HCT116 (cell line): ENCODE measurements at regions not wholly inside any gene's neighbourhood (a gene's known extent, or its start where the extent isn't known, plus 50 kb on each side); places are given as distances from the start of the nearest gene placed in this dataset.
"Not testable (repeated sequence)": the region's sequence is repeated elsewhere in the genome, so short reads cannot be mapped to it uniquely, and the experiment has no call there.

ENCODE experiments used
- ATAC-seq: fragments of 200-7000 bp; cut with Tn5 transposase; 2 replicates; pipeline ENCODE4 v1.9.1; 2020; ENCODE audit warnings: mild to moderate bottlenecking, moderate library complexity
- BruUV-seq: library from RNA; stranded (reverse); fragments of 400-500 nt; replicated peaks from 2 replicates; lab custom pipeline; 2021; lab: Mats Ljungman, UMichigan
- CTCF ChIA-PET: fragments of 300-600 bp; sonication (Branson Sonifier 250); formaldehyde crosslinking; loops from one replicate; lab custom pipeline; 2021; ENCODE audit warnings: antibody characterized with exemption; lab: Charles Lee
- POLR2A ChIA-PET: fragments of 300-600, 350-600 bp; sonication (Branson Sonifier 250); formaldehyde crosslinking; loops from one replicate; lab custom pipeline; 2021; ENCODE audit warnings: antibody characterized with exemption; lab: Charles Lee
- RAD21 ChIA-PET, 2 experiments: fragments of 300-600 bp; sonication (Branson Sonifier 250); formaldehyde crosslinking; loops; one replicate each; lab custom pipeline; 2023; ENCODE audit warnings: low total read pairs in 2 of 2; ENCODE audit not compliant: uncharacterized antibody in 2 of 2, unreplicated experiment in 2 of 2, low non-redundant PET in 1 of 2; lab: Charles Lee
- DNase-seq: peaks from one replicate; pipeline ENCODE4 v3.0.0-alpha.2; 2010; ENCODE audit warnings: low read depth, low spot score
- H2AFZ ChIP-seq: fragments of 200-600 bp; shearing (Covaris generic), sonication (generic); 2 replicates; pipeline ENCODE4 v1.6.1; 2017; ENCODE audit warnings: low read depth, mixed run types, mixed read lengths, antibody characterized with exemption, low read length; ENCODE audit not compliant: poor library complexity, severe bottlenecking
- H3K27ac ChIP-seq: 2 replicates; pipeline ENCODE4 v1.5.1; 2012; ENCODE audit warnings: low read depth, low read length
- H3K27me3 ChIP-seq: fragments of 200-600 bp; sonication (generic); 2 replicates; pipeline ENCODE4 v1.6.1; 2016; ENCODE audit warnings: mixed run types, low read length, mixed read lengths; ENCODE audit not compliant: insufficient read depth
- H3K36me3 ChIP-seq, 2 experiments: fragments of 200-500 bp in 1 of 2; fragments of 200-600 bp in 1 of 2; sonication (Bioruptor generic) in 1 of 2; sonication (generic) in 1 of 2; 2 replicates each; pipeline versions ENCODE4 v1.5.1 to v1.6.1; 2014 to 2016; ENCODE audit warnings: low read length in 2 of 2, inconsistent platforms in 1 of 2, mixed read lengths in 1 of 2, mixed run types in 1 of 2; ENCODE audit not compliant: insufficient read depth in 2 of 2, control insufficient read depth in 1 of 2
- H3K4me1 ChIP-seq, 2 experiments: fragments of 200-600 bp in 1 of 2; sonication (generic) in 1 of 2; 2 replicates each; pipeline versions ENCODE4 v1.5.1 to v1.6.1; 2012 to 2017; ENCODE audit warnings: low read length in 2 of 2, inconsistent platforms in 1 of 2, mild to moderate bottlenecking in 1 of 2, mixed read lengths in 1 of 2, mixed run types in 1 of 2, moderate library complexity in 1 of 2; ENCODE audit not compliant: insufficient read depth in 2 of 2, control insufficient read depth in 1 of 2
- H3K4me2 ChIP-seq: fragments of 200-600 bp; sonication (generic); 2 replicates; pipeline ENCODE4 v1.6.1; 2017; ENCODE audit warnings: mixed run types, low read length, mixed read lengths
- H3K4me3 ChIP-seq, 2 experiments: fragments of 200-600 bp in 1 of 2; sonication (generic) in 1 of 2; replicated peaks in 1 of 2; 2 replicates each; pipeline ENCODE4 v1.5.1; 2011 to 2016; ENCODE audit warnings: low read length in 2 of 2, control low read depth in 1 of 2, low read depth in 1 of 2, mild to moderate bottlenecking in 1 of 2, mixed read lengths in 1 of 2, mixed run types in 1 of 2
- H3K79me2 ChIP-seq: fragments of 200-600 bp; sonication (generic); 2 replicates; pipeline ENCODE4 v1.6.1; 2017; ENCODE audit warnings: mild to moderate bottlenecking, mixed run types, low read length, moderate library complexity, mixed read lengths; ENCODE audit not compliant: insufficient read depth
- H3K9ac ChIP-seq: fragments of 200-600 bp; sonication (generic); 2 replicates; pipeline ENCODE4 v1.6.1; 2016; ENCODE audit warnings: low read length, mixed read lengths
- H3K9me2 ChIP-seq: fragments of 200-600 bp; sonication (generic), shearing (Covaris generic); 2 replicates; pipeline ENCODE4 v1.6.1; 2017; ENCODE audit warnings: mixed run types, mild to moderate bottlenecking, moderate library complexity; ENCODE audit not compliant: insufficient read depth
- H3K9me3 ChIP-seq, 2 experiments: fragments of 200-500 bp in 1 of 2; fragments of 200-600 bp in 1 of 2; sonication (Bioruptor generic) in 1 of 2; sonication (generic) in 1 of 2; 2 replicates each; pipeline ENCODE4 v1.6.1; 2014 to 2017; ENCODE audit warnings: low read length in 2 of 2, mixed read lengths in 2 of 2, inconsistent platforms in 1 of 2, low read depth in 1 of 2, mild to moderate bottlenecking in 1 of 2, mixed run types in 1 of 2, moderate library complexity in 1 of 2; ENCODE audit not compliant: control insufficient read depth in 1 of 2, insufficient read depth in 1 of 2
- H4K20me1 ChIP-seq: fragments of 200-600 bp; sonication (generic), shearing (Covaris generic); 2 replicates; pipeline ENCODE4 v1.6.1; 2017; ENCODE audit warnings: mixed run types, mild to moderate bottlenecking, moderate library complexity; ENCODE audit not compliant: insufficient read depth
- CBX3 ChIP-seq: IDR thresholded peaks from 2 replicates; pipeline ENCODE4 v1.6.1; 2012; ENCODE audit warnings: low read depth
- CEBPB ChIP-seq: IDR thresholded peaks from 2 replicates; pipeline ENCODE4 v1.6.1; 2012; ENCODE audit warnings: low read depth
- CTCF ChIP-seq, 3 experiments: fragments of 200-600 bp in 1 of 3; sonication (generic) in 1 of 3; IDR thresholded peaks in 2 of 3; conservative IDR thresholded peaks in 1 of 3; 2 replicates each; pipeline ENCODE4 v1.5.1; 2012 to 2017; ENCODE audit warnings: low read depth in 2 of 3, low read length in 2 of 3, antibody characterized with exemption in 1 of 3, borderline replicate concordance in 1 of 3, control low read depth in 1 of 3, mild to moderate bottlenecking in 1 of 3, mixed read lengths in 1 of 3, mixed run types in 1 of 3, moderate library complexity in 1 of 3; ENCODE audit not compliant: insufficient read depth in 1 of 3
- ELF1 ChIP-seq: IDR thresholded peaks from 2 replicates; pipeline ENCODE4 v1.6.1; 2012; ENCODE audit warnings: low read depth, borderline replicate concordance
- EZH2 ChIP-seq: fragments of 200-600 bp; sonication (generic); IDR thresholded peaks from 2 replicates; pipeline ENCODE4 v1.6.1; 2017; ENCODE audit warnings: antibody characterized with exemption, mixed run types
- FOSL1 ChIP-seq: IDR thresholded peaks from 2 replicates; pipeline ENCODE4 v1.6.1; 2012; ENCODE audit warnings: low read depth
- JUND ChIP-seq: IDR thresholded peaks from 2 replicates; pipeline ENCODE4 v1.6.1; 2012
- POLR2A ChIP-seq: IDR thresholded peaks from 2 replicates; pipeline ENCODE4 v1.7.0; 2011; ENCODE audit warnings: borderline replicate concordance; ENCODE audit not compliant: insufficient read depth, insufficient read length; ENCODE audit errors: extremely low read depth
- POLR2AphosphoS5 ChIP-seq: IDR thresholded peaks from 2 replicates; pipeline ENCODE4 v1.6.1; 2011; ENCODE audit warnings: mild to moderate bottlenecking, low read depth, low read length, moderate library complexity
- RAD21 ChIP-seq: IDR thresholded peaks from 2 replicates; pipeline ENCODE4 v1.6.1; 2012; ENCODE audit warnings: low read depth, mild to moderate bottlenecking
- SIN3A ChIP-seq: IDR thresholded peaks from 2 replicates; pipeline ENCODE4 v1.6.1; 2012; ENCODE audit warnings: low read depth
- SP1 ChIP-seq: IDR thresholded peaks from 2 replicates; pipeline ENCODE4 v1.6.1; 2012; ENCODE audit warnings: low read depth
- SRF ChIP-seq: IDR thresholded peaks from 2 replicates; pipeline ENCODE4 v1.6.1; 2012; ENCODE audit warnings: low read depth
- YY1 ChIP-seq: IDR thresholded peaks from 2 replicates; pipeline ENCODE4 v1.6.1; 2011; ENCODE audit warnings: low read length, low read depth, moderate library complexity, mild to moderate bottlenecking; ENCODE audit not compliant: insufficient replicate concordance; ENCODE audit errors: extremely low read depth
- ZFX ChIP-seq: fragments of 450-650 bp; IDR thresholded peaks from 2 replicates; pipeline ENCODE4 v1.6.1; 2017
- intact Hi-C: fragments of 100-400 bp; cut with micrococcal nuclease; formaldehyde crosslinking; loops from 2 replicates; pipeline ENCODE4 v1.10.0; 2022
- TF ChIP-seq, protein P1 (sequence below): IDR thresholded peaks from 2 replicates; pipeline ENCODE4 v1.6.1; 2012

DNA sequence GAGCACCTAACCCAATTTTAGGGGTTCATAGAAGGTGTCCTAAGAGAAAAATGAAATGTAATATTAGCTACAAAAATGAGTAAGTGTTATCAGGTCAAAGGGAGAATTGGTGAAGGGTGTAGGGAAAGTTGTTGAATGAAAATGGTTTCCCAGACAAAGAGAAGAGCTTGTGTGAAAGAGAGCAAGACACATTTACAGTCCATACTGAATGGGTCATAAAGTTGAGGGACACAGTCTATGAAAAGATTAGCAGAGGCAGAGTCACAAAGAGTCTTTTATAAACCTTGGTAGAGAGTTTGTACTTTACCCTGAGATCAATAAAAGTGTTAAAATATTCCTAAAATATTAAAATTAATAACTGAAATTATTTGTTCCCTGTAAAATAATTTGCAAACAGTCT, 759.4 kb downstream of the DIAPH3 start:
- intact Hi-C loops: no loop called here
- RAD21 ChIA-PET: no interaction called here
- H2AFZ ChIP-seq: no peak overlapping the region
- H3K27me3 ChIP-seq: no peaks in the 10 kb centered on the region
- H4K20me1 ChIP-seq: no peaks in the 10 kb centered on the region
- H3K9me3 ChIP-seq: no peaks in the 10 kb centered on the region
- no peak overlapping the region for H3K4me3 ChIP-seq
- TF ChIP-seq ELF1 (no peak), ZFX (no peak), SP1 (no peak), POLR2AphosphoS5 (no peak), JUND (no peak), SRF (no peak), RAD21 (no peak), SIN3A (no peak), POLR2A (no peak), CEBPB (no peak), CTCF (IDR thresholded peaks at IDR 0.05 in 2 of 3, conservative IDR thresholded peaks at IDR 0.05 in 1 of 3; ENCODE audit: borderline replicate concordance in 1 of 3, insufficient read depth in 1 of 3, low read depth in 2 of 3, low read length in 2 of 3) (no peak), YY1 (no peak), CBX3 (no peak), EZH2 (no peak), FOSL1 (no peak)
- TF ChIP-seq, protein P1, sequence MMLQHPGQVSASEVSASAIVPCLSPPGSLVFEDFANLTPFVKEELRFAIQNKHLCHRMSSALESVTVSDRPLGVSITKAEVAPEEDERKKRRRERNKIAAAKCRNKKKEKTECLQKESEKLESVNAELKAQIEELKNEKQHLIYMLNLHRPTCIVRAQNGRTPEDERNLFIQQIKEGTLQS: no peak
- ATAC-seq: no peak
- no peak overlapping the region for H3K27ac ChIP-seq
- CTCF ChIA-PET: no interaction called here
- no peaks in the 10 kb centered on the region for H3K79me2 ChIP-seq
- POLR2A ChIA-PET: no interaction called here
- H3K36me3 ChIP-seq: no peaks in the 10 kb centered on the region
- no peaks in the 10 kb centered on the region for H3K4me1 ChIP-seq
- no peaks in the 10 kb centered on the region for H3K9me2 ChIP-seq
- no TSS peak for BruUV-seq
- no peak for DNase-seq
- no peak overlapping the region for H3K9ac ChIP-seq
- no peak overlapping the region for H3K4me2 ChIP-seq

DNA sequence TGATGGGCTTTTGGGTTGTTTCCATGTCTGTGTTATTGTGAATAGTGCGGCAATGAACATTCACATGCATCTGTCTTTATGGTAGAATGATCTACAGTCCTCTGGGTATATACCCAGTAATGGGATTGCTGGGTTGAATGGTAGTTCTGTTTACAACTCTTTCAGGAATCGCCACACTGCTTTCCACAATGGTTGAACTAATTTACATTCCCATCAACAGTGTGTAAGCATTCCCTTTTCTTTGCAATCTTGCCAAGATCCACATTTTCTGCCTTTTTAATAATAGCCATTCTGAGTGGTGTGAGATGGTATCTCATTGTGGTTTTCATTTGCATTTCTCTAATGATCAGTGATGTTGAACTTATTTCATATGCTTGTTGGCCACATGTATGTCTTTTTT, 756.5 kb downstream of the DIAPH3 start:
- H3K9me2 ChIP-seq, CTCF ChIA-PET, H3K4me3 ChIP-seq, H3K79me2 ChIP-seq, H3K4me2 ChIP-seq, H4K20me1 ChIP-seq, BruUV-seq, H3K9me3 ChIP-seq, ATAC-seq, H3K27me3 ChIP-seq, H3K4me1 ChIP-seq, H3K27ac ChIP-seq, H3K9ac ChIP-seq, intact Hi-C loops, POLR2A ChIA-PET, DNase-seq, RAD21 ChIA-PET, H2AFZ ChIP-seq, H3K36me3 ChIP-seq: not testable (repeated sequence)
